ENCODE measurements at regions not wholly inside any gene's neighbourhood (a gene's known extent, or its start where the extent isn't known, plus 50 kb on each side); places are given as distances from the start of the nearest gene placed in this dataset.

DNA sequence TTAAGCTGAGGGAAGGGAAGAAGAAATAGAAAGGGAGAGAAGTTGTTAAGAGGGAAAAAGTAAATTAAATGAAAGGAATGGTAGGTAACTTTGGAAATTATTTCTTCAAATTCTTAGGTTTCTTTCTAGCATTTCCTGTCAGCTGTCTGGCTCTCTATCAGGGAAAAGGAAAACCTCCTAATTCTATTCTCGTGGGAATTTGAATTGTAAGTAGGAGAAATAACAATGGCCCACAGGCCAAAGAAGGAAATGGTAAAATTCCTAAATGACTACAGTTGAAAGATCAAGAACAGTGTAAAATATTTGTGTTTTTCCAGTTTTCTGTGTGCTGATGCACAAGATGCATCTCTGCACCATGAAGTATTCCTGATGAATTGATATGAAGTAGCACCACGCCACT, 173.0 kb downstream of the IBTK start:
- no peak for ATAC-seq
- DNase-seq (ENCODE audit: low spot score) = no peak
- intact Hi-C loops (cut with DNase I) = no loop called here

DNA sequence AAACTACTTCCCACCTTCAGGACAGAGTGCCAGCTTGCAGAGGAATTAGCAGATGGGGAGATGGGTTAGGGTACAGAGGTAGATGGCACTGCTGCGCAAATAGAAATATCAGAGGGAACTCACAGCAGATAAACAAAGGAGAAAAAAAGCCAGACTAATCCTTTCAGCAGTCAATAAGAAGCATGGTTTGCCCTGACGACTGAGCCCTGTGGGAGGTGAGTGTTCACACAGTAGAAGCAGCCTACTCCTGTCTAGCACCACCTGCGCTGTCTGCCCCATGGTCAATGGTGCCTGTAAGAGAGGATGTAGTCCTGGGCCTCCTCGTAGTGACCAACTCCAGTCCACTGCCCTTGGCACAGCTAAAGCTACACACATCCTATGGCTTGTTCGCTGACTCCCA, 174.1 kb downstream of the IBTK start:
- no peak for DNase-seq (ENCODE audit: low spot score)
- intact Hi-C loops (cut with DNase I) = no loop called here
- ATAC-seq = no peak

- intact Hi-C loops (cut with DNase I) = no loop called here
- peak; percentile 50 for ATAC-seq
These were observed 174.8 kb downstream of the IBTK start for GRCh38 chr6:82072751-82073150.

DNA sequence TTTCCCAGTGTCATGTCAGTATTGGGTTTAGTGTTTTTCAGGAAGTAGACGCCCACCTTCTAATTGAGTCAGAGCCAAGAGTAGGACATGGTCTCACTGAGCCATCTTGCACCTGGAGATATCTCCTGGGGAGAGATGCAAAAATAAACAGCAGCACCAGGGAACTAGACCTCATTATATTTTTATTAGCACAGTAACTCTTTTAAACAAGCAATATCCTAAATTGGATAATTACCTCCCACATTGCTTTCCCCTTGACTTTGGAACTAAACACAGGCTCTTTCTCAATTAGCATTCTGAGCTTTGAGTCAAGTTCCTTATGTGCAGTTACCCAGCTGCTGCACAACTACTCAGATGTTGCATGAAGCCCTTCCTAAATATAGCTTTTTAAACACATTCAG, 175.4 kb downstream of the IBTK start:
- intact Hi-C loops (cut with DNase I) = no loop called here
- no peak for DNase-seq (ENCODE audit: low spot score)
- peak; percentile 50 for ATAC-seq

More at GRCh38 chr6:82072751-82073150, 174.8 kb downstream of the IBTK start:
- DNase-seq (ENCODE audit: low spot score) = no peak

DNA sequence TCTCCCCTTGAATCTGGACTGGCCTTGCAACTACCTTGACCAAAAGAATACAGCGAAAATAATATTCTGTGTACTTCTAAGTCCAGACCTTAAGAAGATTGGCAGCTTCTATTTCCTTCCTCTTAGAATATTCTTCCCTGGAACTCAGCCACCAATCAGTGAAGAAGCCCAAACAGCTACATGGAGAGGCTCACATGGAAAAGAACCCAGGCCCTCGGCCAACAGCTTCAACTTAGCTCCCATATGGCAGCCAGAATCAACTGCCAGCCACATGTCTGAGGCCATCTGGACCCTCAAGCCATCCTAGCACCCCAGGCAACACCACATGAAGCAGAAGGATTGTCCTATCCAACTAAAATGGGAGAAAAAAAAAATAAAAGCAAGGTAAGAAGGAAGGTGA, 178.8 kb downstream of the IBTK start:
- no peak for DNase-seq (ENCODE audit: low spot score)
- no peak for ATAC-seq
- intact Hi-C loops (cut with DNase I) = no loop called here

DNA sequence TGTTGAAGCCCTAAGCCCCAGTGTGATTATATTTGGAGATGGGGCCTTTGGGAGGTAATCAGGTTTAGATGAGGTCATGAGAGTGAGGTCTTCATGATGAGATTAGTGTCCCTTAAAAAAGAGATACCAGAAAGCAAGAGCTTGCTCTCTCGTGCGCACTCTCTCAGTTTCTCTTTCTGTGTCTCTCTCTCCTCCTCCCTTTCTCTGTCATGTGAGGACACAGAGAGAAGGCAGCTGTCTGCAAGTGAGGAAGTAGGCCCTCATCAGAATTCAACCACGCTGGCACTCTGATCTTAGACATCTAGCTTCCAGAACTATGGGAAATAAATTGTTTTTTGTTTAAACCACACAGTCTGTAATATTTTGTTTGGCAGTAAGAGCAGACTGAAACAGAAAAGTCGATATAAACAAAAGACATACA, 180.5 kb downstream of the IBTK start:
- intact Hi-C loops (cut with DNase I) = no loop called here
- no peak for DNase-seq (ENCODE audit: low spot score)
- peak; percentile 79 for ATAC-seq

- intact Hi-C loops (cut with DNase I) = no loop called here
- ATAC-seq = no peak
- DNase-seq (ENCODE audit: low spot score) = no peak
These were observed 181.3 kb downstream of the IBTK start for GRCh38 chr6:82066196-82066595.

GRCh38 chr6:82063574-82063973, 184.0 kb downstream of the IBTK start:
- DNase-seq (ENCODE audit: low spot score) (no peak), ATAC-seq (no peak)
- intact Hi-C loops (cut with DNase I) = no loop called here

GRCh38 chr6:82062219-82062618, 185.3 kb downstream of the IBTK start:
- intact Hi-C loops (cut with DNase I) = no loop called here
- ATAC-seq (no peak), DNase-seq (ENCODE audit: low spot score) (no peak)

DNA sequence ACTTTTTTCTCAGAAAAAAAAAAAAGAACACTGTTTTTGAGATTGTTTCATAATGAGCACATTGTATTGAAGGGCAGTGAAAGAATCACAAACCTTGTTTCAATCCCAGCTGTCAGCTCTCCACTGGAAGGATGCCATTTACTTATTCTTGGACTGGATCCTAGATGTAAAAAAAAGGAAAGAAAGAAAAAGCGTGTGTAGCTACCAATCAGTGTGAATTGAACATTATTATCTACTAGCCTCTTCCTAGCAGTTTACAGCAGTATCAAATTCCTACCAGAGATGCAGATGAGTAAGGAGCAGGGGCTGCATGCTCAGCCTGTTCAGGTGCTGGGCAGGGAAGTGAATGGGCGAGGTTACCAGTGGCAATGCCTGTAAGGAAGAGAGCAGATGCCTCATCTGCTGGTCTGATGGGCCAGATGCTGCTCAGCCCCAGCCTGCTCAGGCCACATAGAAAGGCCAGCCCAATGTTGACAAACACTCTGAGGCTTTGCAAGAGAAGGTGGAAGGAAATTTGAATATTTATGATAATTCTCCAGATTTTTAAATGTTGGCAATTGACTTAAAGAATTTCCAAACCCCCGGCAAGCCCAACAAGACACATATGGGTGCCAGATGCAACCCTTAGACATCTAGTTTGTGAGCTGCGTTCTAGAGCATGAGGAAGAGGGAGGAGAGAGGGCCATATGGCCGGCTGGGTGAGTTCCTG, 189.5 kb downstream of the IBTK start:
- intact Hi-C loops (cut with DNase I) = no loop called here
- ATAC-seq (peak; percentile 85), DNase-seq (ENCODE audit: low spot score) (no peak)

DNA sequence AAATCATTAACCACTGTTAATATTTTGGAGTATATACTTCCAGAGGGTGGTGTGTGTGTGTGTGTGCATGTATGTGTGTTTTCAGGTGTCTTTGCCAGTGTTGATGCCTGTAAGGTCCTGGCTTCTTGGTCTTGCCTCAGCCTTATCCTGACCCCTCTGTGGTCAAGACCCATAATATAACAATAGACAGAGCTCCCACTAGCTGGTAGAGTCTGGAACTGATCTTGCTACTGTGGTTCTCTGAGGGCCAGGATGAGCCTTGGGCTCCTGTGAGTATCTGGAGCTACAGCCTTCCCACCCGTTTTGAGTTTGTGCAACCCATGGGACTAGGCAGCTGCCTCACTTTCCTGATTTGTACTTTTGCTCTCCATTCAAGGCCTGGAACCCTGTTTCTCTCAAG, 191.0 kb downstream of the IBTK start:
- ATAC-seq (no peak), DNase-seq (ENCODE audit: low spot score) (no peak)
- intact Hi-C loops (cut with DNase I) = no loop called here

DNA sequence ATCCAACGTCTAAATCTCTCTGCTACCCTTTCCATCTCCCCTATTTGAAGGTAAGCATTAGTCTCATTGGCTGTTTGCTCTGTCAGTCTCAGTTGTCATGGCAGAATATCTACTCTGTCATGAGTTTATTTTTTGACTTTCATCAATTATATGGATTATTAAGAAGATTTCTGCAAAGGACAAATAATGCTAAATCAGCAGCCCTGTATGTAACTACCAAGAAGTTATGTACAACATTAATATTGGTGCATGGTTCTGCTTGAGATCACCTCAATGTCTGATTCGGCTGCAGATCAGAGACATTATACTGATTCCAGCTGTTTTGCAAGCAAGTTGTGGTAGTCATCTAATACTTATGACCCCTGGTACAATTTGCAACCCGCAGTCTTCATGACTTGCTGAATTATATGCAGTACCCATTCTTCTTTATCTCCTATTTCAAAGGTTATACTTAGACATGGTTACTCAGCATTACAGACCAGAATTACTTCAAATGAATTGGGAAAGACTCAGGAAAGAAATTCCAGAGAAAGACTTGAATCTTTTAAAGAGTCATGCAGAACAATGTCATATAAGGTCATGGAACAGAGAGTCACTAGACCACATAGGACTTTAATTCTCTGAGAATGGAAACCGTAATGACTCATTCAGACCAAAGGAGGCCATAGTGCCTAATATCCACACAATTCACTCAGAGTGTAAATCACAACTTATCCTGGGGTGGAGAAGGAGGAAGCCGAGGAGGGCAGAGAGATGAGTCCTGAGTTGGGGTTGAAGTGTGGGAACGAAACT, 201.4 kb downstream of the IBTK start:
- ATAC-seq = no peak
- DNase-seq (ENCODE audit: low spot score) = no peak
- intact Hi-C loops (cut with DNase I) = no loop called here

GRCh38 chr6:82040405-82041221, 206.9 kb downstream of the IBTK start:
- intact Hi-C loops (cut with DNase I) = no loop called here
- peak; percentile 91 for ATAC-seq
- DNase-seq (ENCODE audit: low spot score) = no peak

DNA sequence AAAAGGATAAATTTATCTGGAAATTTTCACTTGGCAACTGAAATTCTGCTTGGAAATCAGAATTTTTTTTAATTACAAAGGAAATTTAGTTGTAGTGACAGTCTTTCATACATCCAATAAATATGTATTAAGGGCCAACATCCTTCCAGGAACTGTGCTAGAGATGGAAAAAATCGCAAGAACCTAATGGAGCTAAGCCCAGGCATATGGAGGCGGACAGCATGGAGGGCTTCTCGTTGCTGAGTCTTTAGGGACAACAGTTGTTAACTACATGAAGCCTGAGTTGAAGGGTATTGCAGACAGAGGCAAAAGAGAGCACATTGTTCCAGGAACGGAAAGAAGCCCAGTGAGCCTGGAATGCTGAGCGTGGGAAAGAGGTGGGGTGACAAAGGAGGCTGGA, 208.9 kb downstream of the IBTK start:
- intact Hi-C loops (cut with DNase I) = no loop called here
- no peak for DNase-seq (ENCODE audit: low spot score)
- ATAC-seq = no peak

DNA sequence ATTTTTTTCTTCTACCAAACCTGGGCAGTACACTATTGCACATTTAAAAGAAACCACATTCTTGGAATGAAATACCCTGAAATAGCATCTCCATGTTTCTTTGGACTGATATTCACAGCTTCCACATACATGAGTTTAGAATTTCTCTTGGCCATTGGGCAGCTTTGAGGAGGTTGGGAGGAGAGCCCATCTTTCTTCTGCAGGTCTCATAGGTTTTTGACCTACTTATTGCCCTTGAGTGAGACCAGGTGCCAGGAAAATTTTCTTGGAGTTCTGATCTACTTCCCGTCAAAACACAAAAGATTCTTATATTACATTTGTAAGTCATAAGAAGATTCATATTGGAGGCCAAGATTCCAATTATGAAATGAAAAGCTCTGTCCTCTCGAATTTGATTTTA, 212.0 kb downstream of the IBTK start:
- DNase-seq (ENCODE audit: low spot score) = no peak
- ATAC-seq = no peak
- intact Hi-C loops (cut with DNase I) = no loop called here

- DNase-seq (ENCODE audit: low spot score) (peak; percentile 77), ATAC-seq (peak; percentile 95)
- intact Hi-C loops (cut with DNase I) = no loop called here
These were observed 213.8 kb downstream of the IBTK start for GRCh38 chr6:82033631-82034211.

DNA sequence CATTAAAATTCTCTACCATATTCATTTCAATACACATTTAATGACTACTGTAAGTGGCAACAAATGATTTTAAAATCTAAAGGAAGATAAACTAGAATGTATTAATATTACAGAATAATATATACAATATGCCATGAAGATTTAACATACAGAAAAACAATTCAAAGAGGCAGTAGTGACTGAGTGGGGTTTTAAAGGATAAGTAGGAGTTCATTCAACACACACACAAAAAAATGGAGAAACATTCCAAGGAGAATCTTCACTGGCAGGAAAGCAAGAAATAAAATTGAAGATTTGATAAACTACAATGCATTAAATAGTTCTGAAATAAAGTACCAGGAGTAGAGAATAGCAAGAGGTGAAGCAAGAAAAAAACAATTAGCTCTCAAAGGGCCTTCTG, 215.1 kb downstream of the IBTK start:
- no peak for ATAC-seq
- intact Hi-C loops (cut with DNase I) = no loop called here
- DNase-seq (ENCODE audit: low spot score) = no peak

DNA sequence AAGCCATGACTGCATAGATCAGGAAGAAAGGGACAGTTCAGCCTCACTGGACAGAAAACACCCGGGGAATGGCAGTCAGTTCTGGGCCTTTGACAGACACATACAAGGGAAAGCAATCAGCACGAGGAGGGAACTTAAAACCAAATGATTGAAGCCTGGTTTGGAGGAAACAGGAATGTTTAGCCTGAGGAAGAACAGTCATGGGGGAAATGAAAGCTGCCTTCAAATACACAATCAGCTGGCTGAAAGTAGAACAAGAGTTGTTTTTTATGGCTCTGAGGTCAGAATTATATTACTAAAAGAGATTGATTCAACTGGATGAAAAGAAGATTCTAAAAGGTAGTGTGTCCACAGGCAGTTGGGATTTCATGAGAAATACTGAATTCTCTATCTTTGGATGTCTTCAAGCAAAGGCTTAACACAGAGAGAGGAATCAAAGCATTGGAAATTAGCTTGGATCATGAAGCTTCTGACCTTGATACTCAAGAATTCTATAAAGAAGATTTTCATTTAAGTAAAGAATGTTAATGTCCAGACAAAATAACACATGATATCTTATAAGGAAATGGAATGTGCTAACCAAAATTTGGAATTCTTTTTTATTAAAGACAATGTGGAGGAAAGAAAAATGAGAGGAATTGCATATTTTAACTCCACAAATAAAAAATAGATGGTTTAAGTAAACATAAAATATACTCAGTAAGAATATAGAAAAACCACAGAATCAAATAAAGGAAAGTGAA, 216.6 kb downstream of the IBTK start:
- ATAC-seq = no peak
- intact Hi-C loops (cut with DNase I) = no loop called here

GRCh38 chr6:82030301-82030700, 217.2 kb downstream of the IBTK start:
- DNase-seq (ENCODE audit: low spot score) (no peak), ATAC-seq (no peak)
- intact Hi-C loops (cut with DNase I) = no loop called here

More for the DNA sequence above, 216.6 kb downstream of the IBTK start:
- DNase-seq (ENCODE audit: low spot score) = no peak
